GM23338 (cell line): ENCODE measurements at regions not wholly inside any gene's neighbourhood (a gene's known extent, or its start where the extent isn't known, plus 50 kb on each side); places are given as distances from the start of the nearest gene placed in this dataset.

Experiments used
- ATAC-seq: fragments of 200-7000 bp; cut with Tn5 transposase; 3 replicates; pipeline ENCODE4 v1.9.1; 2020
- DNase-seq: peaks from one replicate; pipeline ENCODE4 v3.0.0-alpha.2; 2015; ENCODE audit warnings: low spot score
- H2AFZ ChIP-seq: fragments of 200-600 bp; sonication (generic); 2 replicates; pipeline ENCODE4 v1.8.0; 2016; ENCODE audit warnings: antibody characterized with exemption, mild to moderate bottlenecking, moderate library complexity
- H3F3A ChIP-seq: fragments of 200-600 bp; sonication (generic); replicated peaks from 2 replicates; pipeline ENCODE4 v1.8.0; 2017; ENCODE audit warnings: antibody characterized with exemption, mixed run types, low read depth
- H3K27ac ChIP-seq: fragments of 200-600 bp; sonication (generic); 2 replicates; pipeline ENCODE4 v1.6.1; 2016; ENCODE audit warnings: low read depth
- H3K27me3 ChIP-seq: fragments of 200-600 bp; sonication (generic); 2 replicates; pipeline ENCODE4 v1.8.0; 2016; ENCODE audit warnings: mild to moderate bottlenecking, mixed run types, moderate library complexity; ENCODE audit not compliant: insufficient read depth
- H3K36me3 ChIP-seq: fragments of 200-600 bp; sonication (generic); 2 replicates; pipeline ENCODE4 v1.8.0; 2016; ENCODE audit warnings: mild to moderate bottlenecking; ENCODE audit not compliant: insufficient read depth
- H3K4me1 ChIP-seq: fragments of 200-600 bp; sonication (generic); 2 replicates; pipeline ENCODE4 v1.8.0; 2016; ENCODE audit warnings: mild to moderate bottlenecking, moderate library complexity; ENCODE audit not compliant: insufficient read depth
- H3K4me2 ChIP-seq: fragments of 200-600 bp; sonication (generic); 2 replicates; pipeline ENCODE4 v1.7.1; 2017; ENCODE audit warnings: mixed run types
- H3K4me3 ChIP-seq: fragments of 200-600 bp; sonication (generic); 2 replicates; pipeline ENCODE4 v1.6.1; 2016; ENCODE audit warnings: mixed run types
- H3K79me2 ChIP-seq: fragments of 200-600 bp; sonication (generic); replicated peaks from 2 replicates; pipeline ENCODE4 v1.8.0; 2017; ENCODE audit warnings: mild to moderate bottlenecking; ENCODE audit not compliant: insufficient read depth
- H3K9me2 ChIP-seq: fragments of 200-600 bp; sonication (generic); 2 replicates; pipeline ENCODE4 v1.8.0; 2017; ENCODE audit not compliant: insufficient read depth
- H4K20me1 ChIP-seq: fragments of 200-600 bp; sonication (generic); replicated peaks from 2 replicates; pipeline ENCODE4 v1.8.0; 2017; ENCODE audit warnings: mild to moderate bottlenecking; ENCODE audit not compliant: insufficient read depth
- H3K27ac Mint-ChIP-seq: 2 replicates; pipeline ENCODE4 v1.8.0; 2020; ENCODE audit warnings: inconsistent platforms, mild to moderate bottlenecking, moderate library complexity, mixed read lengths
- H3K27me3 Mint-ChIP-seq: 3 replicates; pipeline ENCODE4 v1.8.0; 2022; ENCODE audit warnings: low read depth, mild to moderate bottlenecking, moderate library complexity, mixed read lengths, inconsistent platforms; ENCODE audit not compliant: insufficient read depth, poor library complexity
- H3K36me3 Mint-ChIP-seq: 3 replicates; pipeline ENCODE4 v1.8.0; 2021; ENCODE audit warnings: low read depth, mild to moderate bottlenecking, inconsistent platforms, moderate library complexity, mixed read lengths
- H3K4me1 Mint-ChIP-seq: 3 replicates; pipeline ENCODE4 v1.8.0; 2020; ENCODE audit warnings: mild to moderate bottlenecking, inconsistent platforms, mixed read lengths
- H3K4me3 Mint-ChIP-seq: 3 replicates; pipeline ENCODE4 v1.8.0; 2021; ENCODE audit warnings: moderate library complexity, mild to moderate bottlenecking, inconsistent platforms, mixed read lengths
- H3K9me3 Mint-ChIP-seq: 3 replicates; pipeline ENCODE4 v1.8.0; 2020; ENCODE audit warnings: moderate library complexity, mild to moderate bottlenecking, inconsistent platforms, mixed read lengths
- CREB1 ChIP-seq: fragments of 250-450 bp; sonication (Bioruptor Pico); IDR thresholded peaks from 2 replicates; pipeline ENCODE4 v1.5.0; 2020; ENCODE audit warnings: low read depth, mild to moderate bottlenecking, moderate library complexity
- CTCF ChIP-seq, 2 experiments: fragments of 200-600 bp in 1 of 2; sonication (generic) in 1 of 2; conservative IDR thresholded peaks; 2 replicates each; pipeline versions ENCODE4 v1.5.1 to v1.6.1; 2016 to 2017; ENCODE audit warnings: antibody characterized with exemption in 2 of 2, low read depth in 2 of 2, mild to moderate bottlenecking in 2 of 2, moderate library complexity in 1 of 2
- ETS1 ChIP-seq: IDR thresholded peaks from 2 replicates; pipeline ENCODE4 v1.6.1; 2016; ENCODE audit warnings: antibody characterized with exemption
- EZH2 ChIP-seq: fragments of 200-600 bp; sonication (generic); IDR thresholded peaks from one replicate; pipeline ENCODE4 v1.8.0; 2017; ENCODE audit warnings: antibody characterized with exemption, mild to moderate bottlenecking, low read depth; ENCODE audit not compliant: unreplicated experiment
- EZH2phosphoT487 ChIP-seq: fragments of 200-600 bp; sonication (generic); IDR thresholded peaks from one replicate; pipeline ENCODE4 v1.8.1; 2018; ENCODE audit warnings: antibody characterized with exemption; ENCODE audit not compliant: unreplicated experiment
- JUNB ChIP-seq: IDR thresholded peaks from one replicate; pipeline ENCODE4 v1.6.1; 2016; ENCODE audit warnings: antibody characterized with exemption; ENCODE audit not compliant: unreplicated experiment
- NANOG ChIP-seq: IDR thresholded peaks from 2 replicates; pipeline ENCODE4 v1.6.1; 2016; ENCODE audit warnings: antibody characterized with exemption, borderline replicate concordance
- POLR2AphosphoS5 ChIP-seq: IDR thresholded peaks from 2 replicates; pipeline ENCODE4 v1.6.1; 2016; ENCODE audit warnings: antibody characterized with exemption, low read depth
- REST ChIP-seq: IDR thresholded peaks from one replicate; pipeline ENCODE4 v1.6.1; 2018; ENCODE audit warnings: antibody characterized with exemption; ENCODE audit not compliant: unreplicated experiment
- STAT1 ChIP-seq: IDR thresholded peaks from one replicate; pipeline ENCODE4 v1.6.1; 2016; ENCODE audit warnings: antibody characterized with exemption; ENCODE audit not compliant: unreplicated experiment
- ZNF114 ChIP-seq: fragments of 250-450 bp; sonication (Bioruptor Pico); IDR thresholded peaks from 2 replicates; pipeline ENCODE4 v1.5.0; 2020; ENCODE audit warnings: mild to moderate bottlenecking, moderate library complexity
- ZNF331 ChIP-seq: fragments of 250-450 bp; sonication (Bioruptor Pico); IDR thresholded peaks from 2 replicates; pipeline ENCODE4 v1.5.0; 2020; ENCODE audit warnings: low read depth, mild to moderate bottlenecking, moderate library complexity

- Histone ChIP-seq H2AFZ (no peak overlapping the region), H3K27me3 (no peaks in the 10 kb centered on the region), H3K4me1 (no peaks in the 10 kb centered on the region), H4K20me1 (no peaks in the 10 kb centered on the region), H3K4me3 (no peak overlapping the region), H3F3A (no peaks in the 10 kb centered on the region), H3K27ac (no peak overlapping the region), H3K4me2 (no peak overlapping the region), H3K79me2 (no peaks in the 10 kb centered on the region), H3K36me3 (no peaks in the 10 kb centered on the region), H3K9me2 (peaks cover 9% of the 10 kb centered on the region)
- ATAC-seq (no peak), DNase-seq (no peak)
- Mint-ChIP-seq H3K27ac (no peak overlapping the region), H3K9me3 (no peaks in the 10 kb centered on the region), H3K4me1 (no peaks in the 10 kb centered on the region), H3K4me3 (no peak overlapping the region), H3K36me3 (no peaks in the 10 kb centered on the region), H3K27me3 (no peaks in the 10 kb centered on the region)
- TF ChIP-seq ZNF114 (CRISPR knock-in tag) (no peak), EZH2 (no peak), ZNF331 (no peak), NANOG (no peak), STAT1 (no peak), ETS1 (no peak), CTCF (conservative IDR thresholded peaks at IDR 0.05; ENCODE audit: low read depth in 2 of 2) (no peak), CREB1 (no peak), JUNB (no peak), EZH2phosphoT487 (no peak), REST (no peak), POLR2AphosphoS5 (no peak)
These were observed 84.7 kb downstream of the DACT1 start for GRCh38 chr14:58722441-58722840.
